Upper lobe of right lung (tissue), 1 donor: ENCODE measurements at regions not wholly inside any gene's neighbourhood (a gene's known extent, or its start where the extent isn't known, plus 50 kb on each side); places are given as distances from the start of the nearest gene placed in this dataset.

ENCODE experiments used
- ATAC-seq: fragments of 200-7000 bp; cut with Tn5 transposase; one replicate; pipeline ENCODE4 v1.9.1; 2020; ENCODE audit warnings: mild to moderate bottlenecking, moderate library complexity
- DNase-seq: peaks from one replicate; pipeline ENCODE4 v3.0.0-alpha.2; 2020
- H3K27ac ChIP-seq: fragments of 200-600 bp; one replicate; pipeline ENCODE4 v1.8.0; 2022
- H3K27me3 ChIP-seq: fragments of 200-600 bp; one replicate; pipeline ENCODE4 v1.8.0; 2022; ENCODE audit warnings: mild to moderate bottlenecking
- H3K36me3 ChIP-seq: fragments of 200-600 bp; one replicate; pipeline ENCODE4 v1.8.0; 2022
- H3K4me1 ChIP-seq: fragments of 200-600 bp; one replicate; pipeline ENCODE4 v1.8.0; 2022
- H3K4me3 ChIP-seq: fragments of 200-600 bp; one replicate; pipeline ENCODE4 v1.8.0; 2022; ENCODE audit warnings: mild to moderate bottlenecking
- H3K9me3 ChIP-seq: fragments of 200-600 bp; one replicate; pipeline ENCODE4 v1.8.0; 2022
- intact Hi-C: fragments of 100-400 bp; cut with DNase I; formaldehyde crosslinking; loops from one replicate; pipeline ENCODE4 v1.11.0; 2022
- TF ChIP-seq, protein P1 (sequence below): fragments of 200-600 bp; IDR thresholded peaks from one replicate; pipeline ENCODE4 v1.8.0; 2022; ENCODE audit warnings: antibody characterized with exemption
- donor health status: DM: no; HTN: yes; CAD: no; lungs with severe emphysema.

DNA sequence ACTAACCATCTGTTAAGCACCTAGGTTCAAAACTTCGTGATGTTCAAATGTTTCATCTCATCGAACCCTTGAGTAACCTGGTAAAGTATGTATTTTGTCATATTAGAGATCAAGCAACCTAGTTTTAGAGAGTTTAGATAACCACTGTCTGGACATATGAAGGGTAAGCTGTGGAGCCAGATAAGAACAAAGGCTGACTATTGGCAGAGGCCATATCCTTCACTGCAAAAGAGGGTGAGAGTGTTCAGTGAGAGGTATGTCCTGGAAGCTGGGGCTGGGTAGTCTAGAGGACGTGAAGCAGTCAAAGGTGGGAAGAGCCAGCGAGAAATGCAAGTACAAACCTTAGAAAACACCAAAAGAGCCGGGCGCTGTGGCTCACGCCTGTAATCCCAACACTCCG lies 573.1 kb upstream of the KLF4 start:
- Histone ChIP-seq H3K9me3 (no peaks in the 10 kb centered on the region), H3K4me3 (no peak overlapping the region), H3K36me3 (no peaks in the 10 kb centered on the region), H3K4me1 (no peaks in the 10 kb centered on the region), H3K27me3 (no peaks in the 10 kb centered on the region), H3K27ac (no peak overlapping the region)
- DNase-seq (no peak), ATAC-seq (no peak)
- intact Hi-C loops = no loop called here
- TF ChIP-seq, protein P1, sequence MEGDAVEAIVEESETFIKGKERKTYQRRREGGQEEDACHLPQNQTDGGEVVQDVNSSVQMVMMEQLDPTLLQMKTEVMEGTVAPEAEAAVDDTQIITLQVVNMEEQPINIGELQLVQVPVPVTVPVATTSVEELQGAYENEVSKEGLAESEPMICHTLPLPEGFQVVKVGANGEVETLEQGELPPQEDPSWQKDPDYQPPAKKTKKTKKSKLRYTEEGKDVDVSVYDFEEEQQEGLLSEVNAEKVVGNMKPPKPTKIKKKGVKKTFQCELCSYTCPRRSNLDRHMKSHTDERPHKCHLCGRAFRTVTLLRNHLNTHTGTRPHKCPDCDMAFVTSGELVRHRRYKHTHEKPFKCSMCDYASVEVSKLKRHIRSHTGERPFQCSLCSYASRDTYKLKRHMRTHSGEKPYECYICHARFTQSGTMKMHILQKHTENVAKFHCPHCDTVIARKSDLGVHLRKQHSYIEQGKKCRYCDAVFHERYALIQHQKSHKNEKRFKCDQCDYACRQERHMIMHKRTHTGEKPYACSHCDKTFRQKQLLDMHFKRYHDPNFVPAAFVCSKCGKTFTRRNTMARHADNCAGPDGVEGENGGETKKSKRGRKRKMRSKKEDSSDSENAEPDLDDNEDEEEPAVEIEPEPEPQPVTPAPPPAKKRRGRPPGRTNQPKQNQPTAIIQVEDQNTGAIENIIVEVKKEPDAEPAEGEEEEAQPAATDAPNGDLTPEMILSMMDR = no peak

DNA sequence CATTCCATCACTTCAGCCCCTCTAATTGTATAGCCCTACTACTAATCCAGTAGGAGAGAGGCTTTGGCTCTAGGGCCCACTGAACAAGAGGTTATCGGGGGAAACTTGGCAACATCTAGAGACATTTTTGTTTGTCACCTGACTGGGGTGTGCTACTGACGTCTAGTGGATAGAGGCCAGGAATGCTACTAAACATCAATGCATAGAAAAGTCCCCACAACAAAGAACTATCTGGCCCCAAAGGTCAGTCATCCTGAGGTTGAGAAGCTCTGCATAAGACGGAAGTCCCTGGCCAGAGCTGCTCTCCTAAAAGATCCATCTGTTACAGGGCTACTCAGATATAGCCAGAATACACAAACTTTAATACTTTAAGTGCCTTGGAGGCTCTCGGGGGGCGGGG lies 570.6 kb upstream of the KLF4 start:
- Histone ChIP-seq H3K36me3 (no peaks in the 10 kb centered on the region), H3K9me3 (no peaks in the 10 kb centered on the region)
- no peak for DNase-seq

DNA sequence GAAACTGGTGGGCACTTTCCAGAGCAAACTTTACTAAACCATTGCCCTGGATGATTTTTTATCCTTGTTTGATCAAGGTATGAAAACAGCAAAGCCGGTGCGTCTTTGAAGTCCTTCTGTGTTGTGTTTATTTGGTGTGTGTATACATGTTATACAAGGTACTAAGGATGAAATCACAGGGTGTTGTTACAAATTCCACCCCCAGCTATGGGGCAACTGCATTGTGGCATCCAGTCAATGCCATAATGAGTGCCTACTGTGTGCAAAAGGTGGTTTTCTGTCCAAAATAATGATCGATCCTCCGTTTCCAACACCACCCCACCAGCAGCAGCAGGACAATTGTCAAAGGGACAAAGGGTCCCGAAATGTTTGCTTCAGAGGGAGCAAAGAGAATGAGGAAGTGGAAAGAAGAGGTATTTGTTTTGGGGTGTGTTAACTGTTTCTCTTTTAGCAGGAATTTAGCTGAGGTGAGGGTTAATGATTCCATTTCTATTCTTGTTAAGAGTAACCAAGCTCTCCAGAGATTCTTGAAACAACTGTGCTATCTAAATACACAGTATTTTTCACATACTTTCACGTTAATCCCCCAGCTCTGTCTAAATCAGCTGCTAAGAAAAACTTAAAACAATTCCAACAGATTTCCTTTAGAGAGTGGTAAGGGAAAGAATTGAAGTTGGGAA lies 568.7 kb upstream of the KLF4 start:
- ATAC-seq (no peak), DNase-seq (no peak)
- Histone ChIP-seq H3K4me3 (no peak overlapping the region), H3K9me3 (no peaks in the 10 kb centered on the region), H3K27ac (no peak overlapping the region), H3K36me3 (no peaks in the 10 kb centered on the region), H3K4me1 (peaks cover 17% of the 10 kb centered on the region), H3K27me3 (no peaks in the 10 kb centered on the region)
- intact Hi-C loops = no loop called here
- TF ChIP-seq, protein P1 = no peak

More for the DNA sequence above, 570.6 kb upstream of the KLF4 start:
- peaks cover 7% of the 10 kb centered on the region for H3K4me1 ChIP-seq
- intact Hi-C loops = no loop called here
- no peaks in the 10 kb centered on the region for H3K27me3 ChIP-seq
- no peak for ATAC-seq
- TF ChIP-seq, protein P1 = no peak
- no peak overlapping the region for H3K4me3 ChIP-seq
- H3K27ac ChIP-seq = no peak overlapping the region

DNA sequence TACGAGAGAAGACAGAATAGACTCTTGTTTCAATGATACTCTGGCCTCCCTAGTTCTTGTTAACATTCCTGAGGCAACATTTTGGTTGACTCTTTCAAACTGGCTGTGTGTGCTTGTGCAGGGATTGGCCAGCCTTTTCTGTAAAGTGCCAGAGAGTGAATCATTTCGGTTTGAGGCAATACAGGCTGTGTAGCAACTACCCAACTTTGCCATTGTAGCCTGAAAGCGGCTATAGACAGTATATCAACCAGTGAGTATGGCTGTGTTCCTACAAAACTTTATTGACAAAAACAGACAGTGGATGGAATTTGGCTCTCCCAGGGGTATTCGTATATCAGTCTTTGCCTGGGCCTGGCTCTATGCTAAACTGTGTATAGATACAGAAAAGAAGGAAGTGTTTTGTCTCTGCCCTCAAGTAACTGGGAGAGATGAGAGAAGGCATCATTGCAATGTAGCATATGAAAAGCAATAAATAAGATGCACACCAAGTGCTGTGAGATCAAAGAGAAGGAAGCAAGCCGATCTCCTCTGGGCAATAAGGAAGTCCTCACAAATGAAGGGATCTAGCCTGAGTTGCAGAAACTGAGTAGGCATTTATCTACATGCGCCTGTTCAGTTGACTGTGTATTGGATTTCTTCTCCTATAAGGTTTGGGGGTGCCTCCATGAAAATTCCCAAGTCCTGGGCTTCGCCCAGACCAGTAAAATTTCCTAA lies 568.0 kb upstream of the KLF4 start:
- Histone ChIP-seq H3K36me3 (no peaks in the 10 kb centered on the region), H3K4me3 (no peak overlapping the region), H3K27me3 (no peaks in the 10 kb centered on the region), H3K9me3 (no peaks in the 10 kb centered on the region), H3K27ac (no peak overlapping the region), H3K4me1 (peaks cover 18% of the 10 kb centered on the region)
- intact Hi-C loops = no loop called here
- TF ChIP-seq, protein P1 = no peak
- peak; percentile 75 for ATAC-seq
- DNase-seq = no peak

DNA sequence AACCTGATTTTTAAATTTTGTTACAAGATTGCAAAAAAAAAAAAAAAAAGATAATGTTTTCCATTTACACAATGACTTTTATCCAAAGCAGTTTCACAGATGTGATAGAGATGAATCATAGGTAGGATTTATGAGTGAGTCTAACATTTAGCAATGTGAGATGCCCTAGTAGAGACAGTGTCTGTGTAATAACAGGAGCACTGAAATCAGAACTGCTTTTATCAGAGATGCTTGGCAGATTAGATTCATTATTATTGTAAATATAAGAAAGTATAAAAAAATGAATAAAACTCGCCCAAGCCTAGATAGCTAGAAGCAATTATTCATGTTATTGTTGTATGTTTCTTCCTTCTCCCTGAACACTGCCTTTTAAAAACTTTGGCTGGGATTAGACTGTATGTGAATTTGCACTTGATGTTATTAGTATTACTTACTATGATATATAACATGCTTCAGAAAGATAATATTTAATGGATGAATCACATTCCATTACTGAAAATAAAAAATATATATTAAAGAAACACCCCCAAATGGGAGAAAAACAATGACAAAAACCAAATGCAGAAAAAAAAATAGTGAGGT lies 567.3 kb upstream of the KLF4 start:
- Histone ChIP-seq H3K4me1 (peaks cover 18% of the 10 kb centered on the region), H3K4me3 (no peak overlapping the region), H3K27me3 (no peaks in the 10 kb centered on the region), H3K27ac (no peak overlapping the region), H3K36me3 (no peaks in the 10 kb centered on the region), H3K9me3 (no peaks in the 10 kb centered on the region)
- no peak for ATAC-seq
- no peak for DNase-seq
- intact Hi-C loops = no loop called here
- TF ChIP-seq, protein P1 = no peak
